GM19438 (cell line): ENCODE measurements at regions not wholly inside any gene's neighbourhood (a gene's known extent, or its start where the extent isn't known, plus 50 kb on each side); places are given as distances from the start of the nearest gene placed in this dataset.
"Not testable (repeated sequence)": the region's sequence is repeated elsewhere in the genome, so short reads cannot be mapped to it uniquely, and the experiment has no call there.

Source experiments
- ATAC-seq: cut with Tn5 transposase; IDR thresholded peaks from one replicate; pipeline ENCODE4 v1.9.1; 2021; ENCODE audit warnings: low read depth; ENCODE audit not compliant: unreplicated experiment

DNA sequence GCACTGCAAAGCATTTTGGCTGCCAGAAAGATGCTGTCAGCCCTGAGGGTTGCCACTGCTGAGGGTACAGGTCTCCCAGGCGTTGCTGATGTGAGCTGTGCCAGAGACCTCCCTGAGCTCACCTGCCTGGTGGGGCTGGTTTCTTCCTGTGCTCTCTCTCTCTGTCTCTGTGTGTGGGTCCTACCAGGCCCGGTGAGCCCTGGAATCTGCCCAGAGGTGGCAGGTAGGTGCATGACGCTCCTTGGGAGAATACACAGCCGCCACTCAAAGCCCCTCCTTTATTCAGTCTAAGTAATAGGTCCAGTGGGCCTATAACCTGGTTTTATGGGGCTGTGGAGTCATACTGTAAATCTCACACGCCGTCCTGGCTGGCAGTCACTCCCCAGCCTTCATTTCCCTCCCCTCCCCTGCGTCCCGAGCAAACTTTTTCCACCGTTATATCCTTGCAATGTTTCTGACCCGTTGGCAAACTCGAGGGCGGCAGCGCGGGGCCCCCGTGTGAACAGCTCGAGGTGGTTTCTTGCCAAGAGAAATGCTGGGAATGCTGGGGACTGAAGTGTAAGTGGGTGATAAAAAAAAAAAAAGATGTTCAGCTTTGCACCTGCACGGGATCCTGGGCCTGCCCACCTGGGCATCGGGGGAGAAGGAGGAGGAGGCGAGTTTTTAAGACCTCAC, 245.9 kb downstream of the CRLF2 start:
- no peak for ATAC-seq

DNA sequence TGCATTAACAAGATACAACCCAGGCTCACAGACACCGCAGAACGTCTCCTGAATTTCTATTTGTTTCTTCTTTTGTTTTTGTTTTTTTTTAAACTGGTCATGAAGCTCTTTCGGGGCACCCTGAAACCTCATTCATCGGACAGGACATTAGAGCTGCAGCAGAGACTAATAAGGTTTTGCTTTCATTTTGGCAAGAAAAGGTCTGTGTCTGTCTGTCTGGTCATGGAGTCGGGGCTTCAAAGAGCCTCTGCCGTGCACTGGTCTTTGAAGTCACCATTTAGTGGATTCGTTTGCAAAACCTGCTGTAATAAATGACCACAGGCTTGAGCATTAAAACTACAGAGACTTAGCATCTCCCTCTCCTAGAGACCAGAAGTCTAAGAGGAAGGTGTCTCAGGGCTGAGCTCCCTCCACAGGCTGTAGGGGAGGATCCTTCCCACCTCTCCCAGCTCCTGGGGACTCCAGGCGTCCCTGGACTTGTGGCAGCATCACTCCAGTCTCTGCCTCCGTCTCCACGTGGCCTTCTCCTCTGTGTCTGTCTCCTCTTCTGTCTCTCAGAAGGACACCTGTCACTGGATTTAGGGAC, 247.5 kb downstream of the CRLF2 start:
- ATAC-seq: peak; percentile 56

DNA sequence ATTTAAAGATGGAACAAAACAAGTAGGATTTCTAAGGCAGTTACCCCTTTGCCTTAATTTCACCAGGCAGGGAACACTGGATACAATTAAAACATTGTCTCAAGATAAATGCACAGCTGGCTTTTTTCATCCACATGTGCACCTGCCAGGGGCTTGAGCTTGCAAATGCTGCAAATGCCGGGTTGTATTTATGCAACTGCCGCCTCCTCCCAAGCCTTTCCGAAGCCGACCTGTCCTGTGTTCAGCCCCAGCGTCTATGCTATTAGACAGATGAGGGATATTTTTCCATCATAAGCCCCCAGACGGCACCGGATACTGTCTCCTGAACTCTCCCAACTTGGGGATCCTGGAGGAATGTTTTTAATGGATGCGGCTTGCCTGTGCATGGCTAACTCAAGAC, 251.6 kb downstream of the CRLF2 start:
- no peak for ATAC-seq

DNA sequence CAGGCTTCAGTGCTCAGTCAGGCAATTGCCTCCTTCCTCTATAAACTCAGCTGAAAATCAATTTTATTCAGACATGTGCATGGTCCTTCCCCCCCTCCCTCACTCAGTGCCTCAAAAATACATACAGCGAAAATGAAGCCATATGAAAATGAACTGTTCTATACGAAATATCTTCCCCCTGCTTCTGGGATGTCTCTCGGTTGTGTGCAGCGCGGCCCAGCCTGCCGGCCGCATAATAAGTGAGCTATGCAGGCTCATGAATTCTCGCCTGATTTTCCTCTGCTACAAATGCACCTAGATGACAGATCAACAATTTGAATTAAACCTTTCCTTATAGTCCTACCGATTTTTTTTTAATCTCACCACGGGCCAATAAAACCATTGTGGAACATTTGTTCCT, 252.9 kb downstream of the CRLF2 start:
- ATAC-seq: no peak

DNA sequence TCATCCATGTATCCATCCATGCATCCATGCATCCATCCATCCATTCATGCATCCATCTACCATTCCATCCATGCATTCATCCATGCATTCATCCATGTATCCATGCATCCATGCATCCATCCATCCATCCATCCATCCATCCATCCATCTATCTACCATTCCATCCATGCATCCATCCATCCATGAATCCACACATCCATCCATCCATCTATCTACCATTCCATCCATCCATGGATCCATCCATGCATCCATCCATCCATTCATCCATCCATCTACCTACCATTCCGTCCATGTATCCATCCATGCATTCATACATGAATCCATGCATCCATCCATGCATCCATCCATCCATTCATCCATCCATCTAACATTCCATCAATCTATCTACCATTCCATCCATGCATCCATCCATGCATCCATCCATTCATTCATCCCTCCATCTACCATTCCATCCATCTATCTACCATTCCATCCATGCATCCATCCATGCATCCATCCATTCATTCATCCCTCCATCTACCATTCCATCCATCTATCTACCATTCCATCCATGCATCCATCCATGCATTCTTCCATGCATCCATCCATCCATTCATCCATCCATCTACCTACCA, 257.2 kb downstream of the CRLF2 start:
- not testable (repeated sequence) for ATAC-seq

DNA sequence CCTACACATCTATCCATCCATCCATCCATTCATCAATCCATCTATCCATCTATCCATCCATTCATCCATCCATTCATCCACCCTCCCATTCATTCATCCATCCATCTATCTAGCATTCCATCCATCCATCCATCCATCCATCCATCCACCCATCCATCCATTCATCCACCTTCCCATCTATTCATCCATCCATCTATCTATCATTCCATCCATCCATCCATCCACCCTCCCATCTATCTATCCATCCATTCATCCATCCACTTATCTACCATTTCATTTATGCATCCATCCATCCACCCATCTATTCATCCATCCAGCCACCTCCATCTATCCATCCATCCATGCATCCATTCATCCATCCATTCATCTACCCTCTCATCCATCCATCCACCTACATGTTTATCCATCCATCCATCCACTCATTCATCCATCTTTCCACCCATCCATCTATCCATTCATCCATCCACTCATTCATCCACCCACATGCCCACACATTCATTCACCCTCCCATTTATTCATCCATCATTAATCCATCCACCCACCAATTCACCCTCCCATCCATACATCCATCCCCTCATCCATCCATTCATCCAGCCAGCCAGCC, 258.5 kb downstream of the CRLF2 start:
- ATAC-seq: no peak

DNA sequence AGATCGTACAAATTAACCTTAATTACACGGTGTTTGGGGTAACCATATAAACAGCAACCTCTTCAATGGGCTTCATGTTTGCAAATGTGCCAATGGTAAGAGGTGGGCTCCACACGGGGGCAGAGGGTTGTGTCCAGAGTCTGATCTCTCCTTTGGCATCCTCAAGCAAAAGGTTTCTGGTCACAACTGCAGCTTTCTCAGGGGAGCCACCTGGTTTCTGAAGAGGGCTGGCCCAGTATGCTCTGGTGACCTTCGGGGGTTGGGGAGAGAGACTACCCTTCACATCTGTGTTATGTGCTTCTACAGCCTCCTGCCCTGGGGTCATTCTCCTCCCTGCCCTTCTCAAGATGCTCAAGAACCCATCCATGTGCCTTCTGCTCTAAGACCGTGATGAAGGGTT, 259.6 kb downstream of the CRLF2 start:
- ATAC-seq: no peak

DNA sequence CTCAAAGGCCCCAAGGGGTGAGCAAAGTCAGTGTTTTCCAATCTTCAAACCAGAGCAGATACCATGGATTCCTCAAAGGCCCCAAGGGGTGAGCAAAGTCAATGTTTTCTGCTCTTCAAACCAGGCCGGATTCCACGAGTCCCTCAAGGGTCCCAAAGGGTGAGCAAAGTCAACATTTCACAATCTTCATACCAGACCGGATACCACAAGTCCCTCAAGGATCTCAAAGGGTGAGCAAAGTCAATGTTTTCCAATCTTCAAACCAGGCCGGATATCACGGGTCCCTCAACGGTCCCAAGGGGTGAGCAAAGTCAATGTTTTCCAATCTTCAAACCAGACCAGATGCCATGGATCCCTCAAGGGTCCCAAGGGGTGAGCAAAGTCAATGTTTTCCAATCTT, 265.2 kb downstream of the CRLF2 start:
- not testable (repeated sequence) for ATAC-seq

DNA sequence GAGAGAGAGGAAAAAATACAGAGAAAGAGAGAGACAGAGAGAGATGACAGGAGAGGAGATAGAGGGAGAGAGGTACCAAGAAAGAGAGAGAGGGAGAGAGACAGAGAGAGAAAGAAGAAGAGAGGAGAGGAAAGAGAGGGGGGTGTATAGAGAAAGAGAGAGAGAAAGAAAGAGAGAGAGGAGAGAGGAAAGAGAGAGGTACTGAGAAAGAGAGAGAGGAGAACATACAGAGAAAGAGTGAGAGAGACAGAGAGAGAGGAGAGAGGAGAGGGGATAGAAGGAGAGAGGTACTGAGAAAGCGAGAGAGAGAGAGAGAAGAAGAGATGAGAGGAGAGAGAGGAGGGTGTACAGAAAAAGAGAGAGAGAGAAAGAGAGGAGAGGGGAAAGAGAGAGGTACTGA, 269.4 kb downstream of the CRLF2 start:
- ATAC-seq: no peak

DNA sequence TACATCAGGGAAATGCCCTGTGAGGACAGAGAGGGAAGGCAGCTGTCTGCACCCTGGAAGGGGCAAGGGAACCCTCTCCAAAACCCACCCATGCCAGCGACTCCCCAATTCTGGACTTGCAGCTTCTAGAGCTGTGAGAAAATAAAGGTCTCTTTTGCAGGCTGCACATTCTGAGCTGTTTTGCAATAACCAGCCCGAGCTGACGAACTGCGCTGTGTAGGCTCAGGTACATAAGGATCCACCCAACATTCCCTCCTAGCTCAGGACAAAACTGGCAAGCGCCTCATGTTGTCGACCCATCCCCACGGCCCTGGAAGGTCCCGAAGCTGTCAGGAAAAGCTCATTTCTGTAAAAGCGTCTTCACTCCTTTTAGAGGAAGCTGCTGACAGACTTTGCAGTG, 271.8 kb downstream of the CRLF2 start:
- ATAC-seq: no peak

DNA sequence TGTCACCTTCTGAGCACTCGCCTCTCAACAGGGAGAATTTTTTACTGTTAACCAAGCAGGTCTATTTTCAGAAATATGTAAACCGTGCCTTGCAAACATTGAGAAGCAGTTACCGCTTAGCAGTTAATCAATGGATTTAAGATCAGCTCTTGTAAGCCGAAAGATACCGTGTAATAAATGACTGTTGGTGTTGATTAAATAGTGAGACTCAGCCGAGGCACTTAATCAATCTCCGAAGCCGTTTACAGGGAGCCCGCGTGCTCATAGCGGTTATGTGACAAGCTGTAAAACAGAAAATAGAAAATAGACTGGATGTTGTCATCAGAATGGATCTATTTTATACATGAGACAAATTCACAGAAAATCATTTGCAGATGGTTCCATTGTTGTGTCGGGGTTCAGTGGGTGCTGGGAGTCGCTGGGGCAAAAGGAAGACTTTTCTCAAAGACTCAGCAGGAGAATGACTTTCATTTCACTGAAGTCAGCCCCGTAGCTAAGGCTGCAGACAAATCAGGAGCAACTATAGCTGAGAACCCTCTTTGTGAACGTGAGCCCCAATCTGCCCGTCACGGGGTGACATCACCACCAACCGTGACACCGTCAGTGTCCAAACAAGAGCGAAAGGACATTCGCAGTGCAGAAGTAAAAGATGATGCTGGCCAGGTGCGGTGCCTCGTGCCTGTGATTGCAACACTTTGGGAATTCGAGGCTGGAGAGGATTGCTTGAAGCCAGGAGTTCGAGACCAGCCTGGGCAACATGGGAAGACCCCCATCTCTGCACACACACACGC, 275.3 kb downstream of the CRLF2 start:
- no peak for ATAC-seq

DNA sequence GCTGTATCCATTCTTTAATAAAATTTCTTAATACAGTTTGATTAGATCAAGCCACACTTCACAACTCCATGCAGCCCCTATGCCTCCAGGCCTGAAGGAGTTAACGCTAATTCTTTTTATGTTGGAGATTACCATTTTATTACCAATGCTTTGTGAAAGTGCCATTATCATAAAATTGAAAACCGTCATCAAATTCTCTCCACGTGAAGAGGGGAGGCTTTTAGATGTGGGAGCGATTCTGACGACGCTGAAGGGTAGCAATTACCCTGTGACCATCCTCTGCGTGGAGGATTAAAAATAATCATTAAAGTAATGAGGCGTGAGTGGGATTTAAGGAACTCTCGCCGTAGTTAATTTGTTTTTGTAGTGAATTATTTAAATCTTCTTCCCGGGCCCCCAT, 278.8 kb downstream of the CRLF2 start:
- no peak for ATAC-seq

DNA sequence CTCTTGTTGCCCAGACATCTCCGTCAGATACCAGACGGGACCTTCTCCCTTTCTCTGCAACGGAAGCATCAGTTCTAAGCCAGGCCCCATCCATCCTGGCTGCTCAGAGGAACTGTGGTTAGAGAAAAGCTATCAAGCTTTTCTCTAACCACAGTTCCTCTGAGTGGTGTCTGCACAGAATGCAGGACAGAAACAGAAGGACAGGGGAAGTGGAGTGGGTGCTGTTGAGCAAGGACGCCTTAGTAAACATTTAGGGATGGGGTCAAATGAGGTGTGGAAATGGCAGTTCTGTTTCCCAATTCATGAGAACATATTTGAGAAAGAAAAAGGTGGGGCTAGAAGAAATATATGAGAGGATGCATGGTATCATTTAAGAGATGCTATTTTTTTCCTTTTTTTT, 283.8 kb downstream of the CRLF2 start:
- ATAC-seq: no peak

DNA sequence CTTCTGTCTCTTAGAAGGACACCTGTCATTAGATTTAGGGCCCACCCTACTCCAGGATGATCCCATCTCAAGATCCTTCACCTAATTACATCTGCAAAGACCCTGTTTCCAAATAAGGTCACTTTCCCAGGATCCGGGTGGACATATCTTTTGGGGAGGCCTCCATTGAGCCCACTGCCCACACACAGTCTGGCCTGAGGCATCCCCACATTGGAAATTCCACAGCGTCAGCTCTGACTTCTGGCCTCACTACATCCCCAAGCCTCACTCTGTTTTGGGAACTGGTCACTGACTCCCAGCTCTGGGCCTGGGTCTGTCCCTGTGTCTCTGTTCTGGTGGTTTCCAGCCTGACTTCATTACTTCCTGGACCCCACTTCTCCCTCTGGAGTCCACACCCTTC, 285.5 kb downstream of the CRLF2 start:
- no peak for ATAC-seq

DNA sequence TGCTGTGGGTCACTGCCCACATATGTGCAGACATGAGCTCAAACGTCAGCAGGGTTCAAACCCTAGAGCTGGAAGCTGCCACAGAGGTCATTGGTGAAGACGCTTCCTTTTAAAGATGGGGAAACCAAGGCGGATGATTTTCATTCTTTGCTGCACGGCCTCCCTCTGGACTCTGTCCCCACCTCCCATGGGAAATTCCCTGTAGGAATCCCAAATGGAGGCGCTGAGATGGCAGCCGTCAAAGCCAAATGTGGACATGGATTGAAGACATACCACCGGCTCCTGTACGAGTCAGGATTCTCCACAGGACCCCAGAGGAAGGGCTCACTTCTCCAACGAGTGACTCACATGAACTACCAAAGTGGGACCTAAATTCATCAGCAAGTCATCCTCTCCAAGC, 286.4 kb downstream of the CRLF2 start:
- ATAC-seq: no peak

DNA sequence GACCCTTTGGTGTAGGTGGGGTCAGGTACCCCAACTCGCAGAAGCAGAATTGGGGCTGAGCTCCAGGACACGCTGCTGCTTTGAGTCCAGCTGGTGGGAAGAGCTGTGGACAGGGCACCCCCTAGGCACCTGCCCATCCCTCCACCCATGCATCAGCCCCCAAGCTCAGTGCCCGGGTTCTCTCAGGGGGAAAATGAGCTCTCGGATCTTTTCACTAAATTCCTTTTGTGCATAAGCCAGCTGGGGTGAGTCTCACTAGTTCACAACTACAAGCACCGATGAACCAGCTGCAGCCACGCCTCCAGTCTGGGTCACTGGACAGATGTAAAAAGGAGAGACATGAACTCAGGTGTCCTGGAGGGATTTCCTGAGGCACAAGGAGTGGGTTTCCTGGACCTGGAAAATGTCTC, 286.8 kb downstream of the CRLF2 start:
- ATAC-seq: no peak

DNA sequence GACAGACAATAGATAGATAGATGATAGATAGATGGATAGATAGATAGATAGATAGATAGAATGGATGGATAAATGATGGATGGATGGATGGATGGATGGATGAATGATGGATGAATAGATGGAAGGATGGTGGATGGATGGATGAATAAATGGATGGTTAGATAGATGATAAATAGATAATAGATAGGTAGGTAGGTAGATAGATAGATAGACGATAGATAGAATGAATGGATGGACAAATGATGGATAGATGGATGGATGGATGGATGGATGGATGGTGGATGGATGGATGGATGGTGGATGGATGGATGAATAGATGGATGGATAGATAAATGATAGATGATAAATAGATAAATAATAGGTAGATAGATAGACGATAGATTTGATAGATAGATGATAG, 287.4 kb downstream of the CRLF2 start:
- ATAC-seq: no peak

DNA sequence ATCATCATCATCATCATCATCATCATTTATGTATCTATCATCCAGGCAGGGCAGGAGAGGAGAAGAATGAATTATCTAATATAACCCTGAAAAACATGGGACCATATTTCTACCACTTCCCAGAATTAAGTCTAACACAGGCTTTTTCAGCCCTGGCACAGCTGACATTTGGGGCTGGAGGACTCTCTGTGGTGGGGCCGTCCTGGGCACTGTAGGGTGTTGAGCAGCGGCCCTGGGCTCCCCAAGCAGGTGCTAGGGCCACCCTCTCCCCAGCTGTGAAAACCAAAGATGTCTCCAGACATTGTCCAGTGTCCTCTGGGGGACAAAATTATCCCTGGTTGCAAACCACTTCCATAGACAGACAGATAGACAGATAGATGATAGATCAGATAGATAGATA, 288.4 kb downstream of the CRLF2 start:
- no peak for ATAC-seq

DNA sequence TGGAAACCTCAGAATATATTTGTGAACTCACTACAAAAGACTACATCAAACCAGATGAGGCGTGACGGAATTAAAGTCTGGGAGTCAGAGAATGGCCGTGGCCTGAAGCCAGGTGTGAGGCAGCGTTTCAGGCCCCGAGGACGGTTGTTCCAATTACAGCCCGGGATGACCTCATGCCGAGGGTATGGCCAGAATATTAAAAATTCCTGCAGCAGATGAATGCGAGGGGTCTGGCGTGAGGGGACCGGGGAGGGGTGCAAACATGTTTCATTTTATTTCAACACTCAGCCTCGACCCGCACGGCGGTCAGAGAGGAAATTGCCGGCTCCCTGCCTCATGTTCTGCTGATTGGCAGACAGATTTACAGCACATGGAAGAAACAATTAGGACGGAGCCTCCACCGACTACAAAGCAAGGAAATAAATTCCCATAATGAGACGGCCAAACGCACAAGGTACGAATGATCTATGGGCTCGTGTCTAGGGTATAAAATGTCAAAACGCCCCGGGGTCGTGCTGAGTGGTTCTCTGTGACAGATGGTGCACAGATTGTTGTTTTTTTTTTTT, 289.7 kb downstream of the SHOX start:
- no peak for ATAC-seq

DNA sequence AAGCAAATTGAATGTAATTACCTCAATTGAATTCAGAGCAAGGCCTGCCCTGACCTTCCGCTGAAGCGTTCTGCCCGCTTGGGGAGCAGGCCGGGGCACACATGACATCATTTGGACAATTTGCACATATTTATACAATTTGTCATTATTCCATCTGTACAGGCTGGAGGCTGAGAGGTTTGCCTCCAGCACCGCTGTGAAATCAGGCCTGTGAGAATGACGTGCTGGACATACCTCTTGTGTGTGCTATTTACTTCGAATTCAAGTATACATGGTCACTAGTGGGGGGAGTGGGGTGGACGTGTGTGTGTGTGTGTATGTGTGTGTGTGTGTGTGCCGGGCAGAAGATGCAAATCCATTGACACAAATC, 285.6 kb downstream of the SHOX start:
- ATAC-seq: no peak
